HEK293 (cell line): ENCODE measurements at regions not wholly inside any gene's neighbourhood (a gene's known extent, or its start where the extent isn't known, plus 50 kb on each side); places are given as distances from the start of the nearest gene placed in this dataset.
"Not testable (repeated sequence)": the region's sequence is repeated elsewhere in the genome, so short reads cannot be mapped to it uniquely, and the experiment has no call there.

Experiments
- CTCF ChIA-PET: fragments of 350-600 bp; formaldehyde crosslinking; extraction: SDS; loops from one replicate; lab custom pipeline; 2021; ENCODE audit warnings: antibody characterized with exemption; lab: Yijun Ruan, JAX
- POLR2A ChIA-PET: fragments of 300-600 bp; formaldehyde crosslinking; extraction: SDS; loops from one replicate; lab custom pipeline; 2020; ENCODE audit warnings: antibody characterized with exemption, inconsistent platforms; lab: Yijun Ruan, JAX
- H3K27ac ChIP-seq: fragments of 200-500 bp; sonication (Bioruptor generic); 2 replicates; pipeline ENCODE4 v1.5.1; 2014; ENCODE audit warnings: low read depth, low read length, control low read depth, inconsistent platforms; ENCODE audit errors: extremely low read depth
- H3K36me3 ChIP-seq, 2 experiments: fragments of 200-500 bp in 1 of 2; sonication (Bioruptor generic) in 1 of 2; 1 replicate in 1 of 2; 2 replicates in 1 of 2; pipeline ENCODE4 v1.5.1; 2014 to 2017; ENCODE audit warnings: inconsistent platforms in 2 of 2, low read length in 2 of 2; ENCODE audit not compliant: control insufficient read depth in 2 of 2, insufficient read depth in 1 of 2
- H3K4me1 ChIP-seq: fragments of 200-500 bp; sonication (Bioruptor generic); 2 replicates; pipeline ENCODE4 v1.5.1; 2014; ENCODE audit warnings: mild to moderate bottlenecking, low read length, inconsistent platforms; ENCODE audit not compliant: control insufficient read depth, insufficient read depth
- H3K4me3 ChIP-seq: 2 replicates; pipeline ENCODE4 v1.5.1; 2011; ENCODE audit warnings: low read depth, mild to moderate bottlenecking, control low read depth, low read length, moderate library complexity
- H3K9me3 ChIP-seq: fragments of 200-500 bp; sonication (Bioruptor generic); 2 replicates; pipeline ENCODE4 v1.5.1; 2014; ENCODE audit warnings: low read depth, low read length, inconsistent platforms; ENCODE audit not compliant: control insufficient read depth, insufficient read depth
- BCL11B ChIP-seq: fragments of 450-650 bp; formaldehyde crosslinking; IDR thresholded peaks from 2 replicates; pipeline ENCODE4 v1.5.1; 2016; ENCODE audit warnings: low read depth, missing biosample characterization, missing genetic modification characterization
- KLF8 ChIP-seq: fragments of 450-650 bp; formaldehyde crosslinking; IDR thresholded peaks from 2 replicates; pipeline ENCODE4 v1.5.1; 2016; ENCODE audit warnings: missing biosample characterization, missing genetic modification characterization
- MEIS1 ChIP-seq: sonication (generic); formaldehyde crosslinking; IDR thresholded peaks from 2 replicates; pipeline ENCODE4 v1.8.1; 2022; ENCODE audit warnings: missing genetic modification reagents, mild to moderate bottlenecking, borderline replicate concordance
- OSR2 ChIP-seq: fragments of 450-650 bp; formaldehyde crosslinking; IDR thresholded peaks from 2 replicates; pipeline ENCODE4 v1.5.1; 2016; ENCODE audit warnings: missing biosample characterization, missing genetic modification characterization
- OVOL3 ChIP-seq: fragments of 450-650 bp; formaldehyde crosslinking; IDR thresholded peaks from 2 replicates; pipeline ENCODE4 v1.5.1; 2016; ENCODE audit warnings: missing biosample characterization, missing genetic modification characterization
- SP3 ChIP-seq: fragments of 450-650 bp; formaldehyde crosslinking; IDR thresholded peaks from 2 replicates; pipeline ENCODE4 v1.5.1; 2016; ENCODE audit warnings: missing biosample characterization, missing genetic modification characterization
- ZFP41 ChIP-seq: fragments of 450-650 bp; formaldehyde crosslinking; IDR thresholded peaks from 2 replicates; pipeline ENCODE4 v1.5.1; 2016; ENCODE audit warnings: missing biosample characterization, missing genetic modification characterization, borderline replicate concordance
- ZNF2 ChIP-seq: fragments of 450-650 bp; formaldehyde crosslinking; IDR thresholded peaks from 2 replicates; pipeline ENCODE4 v1.5.1; 2016; ENCODE audit warnings: missing biosample characterization, missing genetic modification characterization
- ZNF623 ChIP-seq: fragments of 450-650 bp; formaldehyde crosslinking; IDR thresholded peaks from 2 replicates; pipeline ENCODE4 v1.5.1; 2016; ENCODE audit warnings: missing biosample characterization, missing genetic modification characterization
- ZNF76 ChIP-seq: fragments of 450-650 bp; formaldehyde crosslinking; IDR thresholded peaks from 2 replicates; pipeline ENCODE4; 2016; ENCODE audit warnings: low read depth, missing biosample characterization, missing genetic modification characterization, borderline replicate concordance
- ZNF837 ChIP-seq: fragments of 450-650 bp; formaldehyde crosslinking; IDR thresholded peaks from 2 replicates; pipeline ENCODE4 v1.5.1; 2016; ENCODE audit warnings: missing biosample characterization, missing genetic modification characterization
- TF ChIP-seq, protein P1 (sequence below): fragments of 450-650 bp; formaldehyde crosslinking; IDR thresholded peaks from 2 replicates; pipeline ENCODE4 v1.5.1; 2016; ENCODE audit warnings: missing biosample characterization, missing genetic modification characterization

DNA sequence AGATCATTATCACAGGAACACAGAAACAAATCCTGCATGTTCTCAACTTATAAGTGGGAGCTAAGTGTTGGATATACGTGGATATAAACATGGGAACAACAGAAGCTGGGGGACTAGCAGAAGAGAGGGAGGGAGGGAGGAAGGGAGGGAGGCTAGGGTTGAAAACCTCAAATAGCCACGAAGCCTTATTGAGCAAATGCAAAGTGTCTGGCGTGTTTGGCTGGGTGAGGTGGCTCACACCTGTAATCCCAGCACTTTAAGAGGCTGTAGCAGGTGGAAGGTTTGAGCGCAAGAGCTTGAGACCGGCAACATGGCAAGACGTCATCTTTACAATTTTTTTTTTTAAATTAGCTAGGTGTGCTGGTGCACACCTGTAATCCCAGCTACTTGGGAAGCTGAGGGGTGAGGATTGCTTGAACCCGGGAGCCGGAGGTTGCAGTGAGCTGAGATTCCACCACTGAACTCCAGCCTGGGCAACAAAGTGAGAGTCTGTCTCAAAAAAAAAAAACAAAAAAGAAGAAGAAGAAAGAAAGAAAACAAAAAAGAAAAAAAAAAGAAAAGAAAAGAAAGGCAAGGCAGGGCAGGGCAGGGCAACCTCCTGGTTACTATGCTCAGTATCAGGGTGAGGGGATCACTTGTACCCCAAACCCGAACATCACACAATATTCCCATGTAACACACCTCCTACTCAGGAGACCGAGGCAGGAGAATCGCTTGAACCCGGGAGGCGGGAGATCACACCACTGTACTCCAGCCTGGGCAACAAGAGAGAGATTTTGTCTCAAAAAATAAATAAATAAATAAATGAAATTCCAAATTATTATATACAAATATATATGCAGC is 4492.7 kb upstream of the OR11H1 start:
- POLR2A ChIA-PET, CTCF ChIA-PET, H3K9me3 ChIP-seq: not testable (repeated sequence)

DNA sequence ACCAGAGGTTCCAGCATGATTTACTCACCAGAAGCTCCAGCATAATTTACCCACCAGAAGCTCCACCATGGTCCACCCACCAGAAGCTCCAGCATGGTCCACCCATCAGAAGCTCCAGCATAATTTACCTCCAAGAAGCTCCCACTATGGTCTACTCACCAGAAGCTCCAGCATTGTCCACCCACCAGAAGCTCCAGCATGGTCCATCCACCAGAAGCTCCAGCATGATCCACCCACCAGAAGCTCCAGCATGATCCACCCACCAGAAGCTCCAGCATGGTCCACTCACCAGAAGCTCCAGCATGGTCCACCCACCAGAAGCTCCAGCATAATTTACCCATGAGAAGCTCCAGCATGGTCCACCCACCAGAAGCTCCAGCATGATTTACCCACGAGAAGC is 4490.7 kb upstream of the OR11H1 start:
- CTCF ChIA-PET, POLR2A ChIA-PET: not testable (repeated sequence)

More for the DNA sequence above, 4492.7 kb upstream of the OR11H1 start:
- not testable (repeated sequence) for H3K4me3 ChIP-seq, H3K4me1 ChIP-seq, H3K36me3 ChIP-seq, H3K27ac ChIP-seq

DNA sequence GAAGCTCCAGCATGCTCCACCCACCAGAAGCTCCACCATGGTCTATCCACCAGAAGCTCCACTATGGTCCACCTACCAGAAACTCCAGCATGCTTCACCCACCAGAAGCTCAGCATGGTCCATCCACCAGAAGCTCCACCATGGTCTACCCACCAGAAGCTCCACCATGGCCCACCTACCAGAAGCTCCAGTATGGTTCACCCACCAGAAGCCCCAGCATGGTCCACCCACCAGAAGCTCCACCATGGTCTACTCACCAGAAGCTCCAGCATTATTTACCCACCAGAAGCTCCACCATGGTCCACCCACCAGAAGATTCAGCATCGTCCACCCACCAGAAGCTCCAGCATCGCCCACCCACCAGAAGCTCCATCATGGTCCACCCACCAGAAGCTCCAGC is 4490.2 kb upstream of the OR11H1 start:
- H3K36me3 ChIP-seq, CTCF ChIA-PET, H3K4me1 ChIP-seq, H3K9me3 ChIP-seq, H3K27ac ChIP-seq, POLR2A ChIA-PET, H3K4me3 ChIP-seq: not testable (repeated sequence)

More for the DNA sequence above, 4490.7 kb upstream of the OR11H1 start:
- H3K9me3 ChIP-seq, H3K36me3 ChIP-seq, H3K4me3 ChIP-seq, H3K4me1 ChIP-seq, H3K27ac ChIP-seq: not testable (repeated sequence)

DNA sequence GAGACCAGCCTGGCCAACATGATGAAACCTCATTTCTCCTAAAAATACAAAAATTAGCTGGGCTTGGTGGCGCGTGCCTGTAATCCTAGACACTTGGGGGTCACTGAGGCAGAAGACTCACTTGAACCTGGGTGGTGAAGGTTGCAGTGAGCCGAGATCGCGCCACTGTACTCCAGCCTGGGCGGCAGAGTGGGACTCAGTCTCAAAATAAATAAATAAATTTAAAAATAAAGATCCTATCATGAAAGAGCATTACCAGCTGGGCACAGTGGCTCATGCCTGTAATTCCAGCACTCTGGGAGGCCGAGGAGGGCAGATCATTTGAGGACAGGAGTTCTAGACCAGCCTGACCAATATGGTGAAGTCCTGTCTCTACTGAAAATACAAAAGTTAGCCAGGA is 4489.2 kb upstream of the OR11H1 start:
- H3K9me3 ChIP-seq, H3K27ac ChIP-seq, H3K36me3 ChIP-seq, CTCF ChIA-PET, H3K4me3 ChIP-seq, POLR2A ChIA-PET, H3K4me1 ChIP-seq: not testable (repeated sequence)

DNA sequence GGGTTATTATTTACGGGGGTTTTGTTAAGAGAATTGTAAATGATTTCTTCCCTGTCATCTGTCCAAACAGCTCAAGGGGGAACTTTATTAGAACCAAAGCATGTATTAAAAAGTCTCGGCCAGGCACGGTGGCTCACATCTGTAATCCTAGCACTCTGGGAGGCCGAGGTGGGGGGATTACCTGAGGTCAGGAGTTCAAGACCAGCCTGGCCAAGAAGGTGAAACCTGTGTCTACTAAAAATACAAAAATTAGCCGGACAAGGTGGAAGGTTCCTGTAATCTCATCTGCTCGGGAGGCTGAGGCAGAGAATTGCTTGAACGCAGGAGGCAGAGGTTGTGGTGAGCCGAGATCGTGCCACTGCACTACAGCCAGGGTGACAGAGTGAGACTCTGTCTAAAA is 4486.6 kb upstream of the OR11H1 start:
- H3K4me1 ChIP-seq, POLR2A ChIA-PET, H3K9me3 ChIP-seq, H3K27ac ChIP-seq, H3K36me3 ChIP-seq, CTCF ChIA-PET, H3K4me3 ChIP-seq: not testable (repeated sequence)

DNA sequence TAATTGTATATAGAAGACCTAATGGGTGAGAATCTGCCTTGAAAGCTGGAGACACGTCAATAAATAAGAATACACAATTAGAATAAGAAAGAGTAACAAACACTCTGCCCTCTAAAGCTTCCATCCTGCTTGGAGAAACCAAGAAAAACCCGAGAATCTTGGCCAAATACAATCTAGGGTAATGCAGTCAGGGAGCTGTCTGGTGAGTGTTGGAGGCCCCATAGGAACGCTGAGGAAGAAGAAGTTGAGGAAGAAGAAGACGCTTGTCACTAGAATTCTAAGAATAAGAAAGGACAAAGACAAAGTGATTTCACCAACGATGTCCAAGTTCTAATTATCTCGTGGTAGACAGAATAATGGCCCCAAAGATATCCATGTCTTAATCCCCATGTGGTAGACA is 4485.9 kb upstream of the OR11H1 start:
- Histone ChIP-seq H3K27ac (no peak overlapping the region), H3K4me3 (no peak overlapping the region), H3K9me3 (peaks cover 4% of the 10 kb centered on the region), H3K4me1 (no peaks in the 10 kb centered on the region), H3K36me3 (no peaks in the 10 kb centered on the region)
- POLR2A ChIA-PET, result no interaction called here
- CTCF ChIA-PET, result no interaction called here
- TF ChIP-seq BCL11B (tag by site-specific recombination) (no peak), OVOL3 (no peak), OSR2 (tag by site-specific recombination) (no peak), ZFP41 (tag by site-specific recombination) (no peak), SP3 (tag by site-specific recombination) (no peak), ZNF623 (tag by site-specific recombination) (no peak), KLF8 (tag by site-specific recombination) (no peak), ZNF2 (no peak), ZNF837 (tag by site-specific recombination) (no peak), MEIS1 (CRISPR knock-in tag) (no peak), ZNF76 (tag by site-specific recombination) (no peak)
- TF ChIP-seq, protein P1, sequence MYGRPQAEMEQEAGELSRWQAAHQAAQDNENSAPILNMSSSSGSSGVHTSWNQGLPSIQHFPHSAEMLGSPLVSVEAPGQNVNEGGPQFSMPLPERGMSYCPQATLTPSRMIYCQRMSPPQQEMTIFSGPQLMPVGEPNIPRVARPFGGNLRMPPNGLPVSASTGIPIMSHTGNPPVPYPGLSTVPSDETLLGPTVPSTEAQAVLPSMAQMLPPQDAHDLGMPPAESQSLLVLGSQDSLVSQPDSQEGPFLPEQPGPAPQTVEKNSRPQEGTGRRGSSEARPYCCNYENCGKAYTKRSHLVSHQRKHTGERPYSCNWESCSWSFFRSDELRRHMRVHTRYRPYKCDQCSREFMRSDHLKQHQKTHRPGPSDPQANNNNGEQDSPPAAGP (tag by site-specific recombination), result no peak

DNA sequence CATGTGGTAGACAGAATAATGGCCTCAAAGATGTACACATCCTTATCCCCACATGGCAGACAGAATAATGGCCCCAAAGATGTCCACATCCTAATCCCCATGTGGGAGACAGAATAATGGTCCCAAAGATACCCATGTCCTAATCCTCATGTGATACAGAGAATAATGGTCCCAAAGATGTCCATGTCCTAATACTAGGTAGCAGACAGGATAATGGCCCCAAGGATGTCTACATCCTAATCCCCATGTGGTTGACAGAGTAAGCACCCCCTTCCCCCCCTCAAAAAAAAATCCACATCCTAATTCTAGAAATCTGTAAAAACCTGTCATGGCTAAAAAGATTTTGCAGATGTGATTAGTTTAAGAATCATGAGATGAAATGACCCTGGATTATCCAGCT is 4484.7 kb upstream of the OR11H1 start:
- H3K9me3 ChIP-seq, H3K4me1 ChIP-seq, H3K4me3 ChIP-seq, POLR2A ChIA-PET, CTCF ChIA-PET, H3K27ac ChIP-seq, H3K36me3 ChIP-seq: not testable (repeated sequence)

DNA sequence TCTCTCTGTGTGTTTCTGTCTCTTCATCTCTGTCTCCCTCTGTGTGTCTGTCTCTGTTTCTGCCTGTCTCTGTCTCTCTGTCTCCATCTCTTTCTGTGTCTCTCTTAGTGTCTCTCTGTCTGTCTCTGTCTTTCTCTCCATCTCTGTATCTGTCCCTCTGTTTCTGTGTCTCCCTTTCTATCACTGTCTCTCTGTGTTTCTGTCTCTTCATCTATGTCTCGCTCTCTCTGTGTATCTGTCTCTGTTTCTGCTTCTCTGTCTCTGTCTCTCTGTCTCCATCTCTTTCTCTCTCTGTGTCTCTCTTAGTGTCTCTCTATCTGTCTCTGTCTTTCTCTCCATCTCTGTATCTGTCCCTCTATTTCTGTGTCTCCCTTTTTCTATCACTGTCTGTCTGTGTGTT is 4479.1 kb upstream of the OR11H1 start:
- CTCF ChIA-PET, H3K4me3 ChIP-seq, H3K9me3 ChIP-seq, H3K27ac ChIP-seq, H3K4me1 ChIP-seq, H3K36me3 ChIP-seq, POLR2A ChIA-PET: not testable (repeated sequence)
